Prostate gland (tissue), 2 donors: ENCODE measurements at regions not wholly inside any gene's neighbourhood (a gene's known extent, or its start where the extent isn't known, plus 50 kb on each side); places are given as distances from the start of the nearest gene placed in this dataset.

Source experiments
- CTCF ChIP-seq, 4 experiments: fragments of 200-600 bp in 2 of 4; fragments of 450-650 bp in 2 of 4; sonication (generic) in 2 of 4; IDR thresholded peaks; 1 replicate in 3 of 4; 2 replicates in 1 of 4; pipeline ENCODE4 v1.5.1; 2016 to 2019; ENCODE audit warnings: antibody characterized with exemption in 4 of 4, mild to moderate bottlenecking in 2 of 4, moderate library complexity in 2 of 4
- POLR2A ChIP-seq: fragments of 450-650 bp; IDR thresholded peaks from one replicate; pipeline ENCODE4 v1.6.1; 2016; ENCODE audit warnings: antibody characterized with exemption, mild to moderate bottlenecking

- no peak for TF ChIP-seq CTCF (IDR thresholded peaks at IDR 0.05)
- no peak for TF ChIP-seq POLR2A
Measured at GRCh38 chr13:37294472-37294871, 189.0 kb upstream of the CSNK1A1L start.
